ENCODE measurements at regions not wholly inside any gene's neighbourhood (a gene's known extent, or its start where the extent isn't known, plus 50 kb on each side); places are given as distances from the start of the nearest gene placed in this dataset.
A peak's percentile ranks its signal among the peaks of the same experiment; 100 is the strongest.
"Not testable (repeated sequence)": the region's sequence is repeated elsewhere in the genome, so short reads cannot be mapped to it uniquely, and the experiment has no call there.

- no peak overlapping the region for H3K4me3 ChIP-seq (ENCODE audit: low read length)
- TF ChIP-seq CTCF (conservative IDR thresholded peaks at IDR 0.05; ENCODE audit: low read length), result no peak
- DNase-seq (ENCODE audit: low read depth), result peak; percentile 73
Observed at GRCh38 chr2:160613466-160614153, 120.0 kb upstream of the RBMS1 start.

- no peak overlapping the region for H3K4me3 ChIP-seq (ENCODE audit: low read length)
- no peak for TF ChIP-seq CTCF (conservative IDR thresholded peaks at IDR 0.05; ENCODE audit: low read length)
- DNase-seq (ENCODE audit: low read depth), result no peak
Observed at GRCh38 chr2:160614391-160614790, 120.8 kb upstream of the RBMS1 start.

- H3K4me3 ChIP-seq (ENCODE audit: low read length), result no peak overlapping the region
- no peak for DNase-seq (ENCODE audit: low read depth)
- no peak for TF ChIP-seq CTCF (conservative IDR thresholded peaks at IDR 0.05; ENCODE audit: low read length)
Observed at GRCh38 chr2:160615706-160616105, 122.1 kb upstream of the RBMS1 start.

- no peak overlapping the region for H3K4me3 ChIP-seq (ENCODE audit: low read length)
- no peak for DNase-seq (ENCODE audit: low read depth)
- no peak for TF ChIP-seq CTCF (conservative IDR thresholded peaks at IDR 0.05; ENCODE audit: low read length)
Observed at GRCh38 chr2:160616149-160616548, 122.5 kb upstream of the RBMS1 start.

- TF ChIP-seq CTCF (conservative IDR thresholded peaks at IDR 0.05; ENCODE audit: low read length), result no peak
- no peak for DNase-seq (ENCODE audit: low read depth)
- H3K4me3 ChIP-seq (ENCODE audit: low read length), result no peak overlapping the region
Observed at GRCh38 chr2:160621748-160622147, 128.1 kb upstream of the RBMS1 start.

- not testable (repeated sequence) for DNase-seq (ENCODE audit: low read depth); H3K4me3 ChIP-seq (ENCODE audit: low read length)
Observed at GRCh38 chr2:160628020-160628637, 134.5 kb upstream of the RBMS1 start.

- no peak for DNase-seq (ENCODE audit: low read depth)
- H3K4me3 ChIP-seq (ENCODE audit: low read length), result no peak overlapping the region
- TF ChIP-seq CTCF (conservative IDR thresholded peaks at IDR 0.05; ENCODE audit: low read length), result no peak
Observed at GRCh38 chr2:160628811-160629210, 135.2 kb upstream of the RBMS1 start.
